COLO668 (cell line): ENCODE measurements at regions not wholly inside any gene's neighbourhood (a gene's known extent, or its start where the extent isn't known, plus 50 kb on each side); places are given as distances from the start of the nearest gene placed in this dataset.
"Not testable (repeated sequence)": the region's sequence is repeated elsewhere in the genome, so short reads cannot be mapped to it uniquely, and the experiment has no call there.

Experiments used
- DNase-seq: peaks from one replicate; lab custom pipeline; 2025; ENCODE audit not compliant: unreplicated experiment; lab: John Stamatoyannopoulos, UW

GRCh38 chr4:17246656-17247055 is 265.2 kb downstream of the QDPR start:
- no peak for DNase-seq

DNA sequence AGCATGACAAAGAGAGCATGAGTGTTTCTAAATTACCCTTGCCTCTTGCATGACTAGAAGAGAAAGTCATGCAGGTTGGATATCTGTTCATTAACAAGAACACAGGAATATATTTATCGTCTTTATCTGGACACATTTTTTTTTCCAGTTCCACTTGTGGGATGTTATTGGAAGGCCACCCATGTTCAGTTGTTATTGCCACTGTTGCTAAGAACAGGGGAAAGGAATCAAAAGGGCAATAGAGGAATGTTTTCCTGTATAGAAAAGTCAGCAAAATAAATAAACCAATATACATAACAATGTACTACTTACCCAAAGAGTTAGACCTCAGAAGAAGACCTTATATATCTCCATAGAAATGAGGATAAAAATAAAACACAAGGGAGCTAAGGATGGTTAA is 270.1 kb downstream of the QDPR start:
- DNase-seq, result no peak

DNA sequence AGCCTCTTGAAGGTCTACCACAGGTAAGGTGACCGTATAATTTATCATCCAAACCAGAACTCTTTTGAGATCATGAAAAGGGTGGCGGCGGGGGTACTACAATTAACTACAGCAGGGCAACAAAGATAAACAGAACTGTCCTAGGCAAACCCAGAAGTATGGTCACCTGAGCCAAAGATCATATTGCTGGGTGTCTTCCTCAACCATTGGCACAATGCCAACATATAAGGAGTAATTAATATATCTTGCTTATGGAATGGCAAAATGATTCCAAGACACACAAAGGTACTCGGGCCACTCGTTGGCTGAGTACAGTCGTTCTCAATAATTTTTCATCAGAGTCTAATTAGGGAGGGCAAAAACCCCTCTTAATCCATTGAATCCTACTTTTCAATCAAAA is 273.3 kb downstream of the QDPR start:
- DNase-seq, result no peak

DNA sequence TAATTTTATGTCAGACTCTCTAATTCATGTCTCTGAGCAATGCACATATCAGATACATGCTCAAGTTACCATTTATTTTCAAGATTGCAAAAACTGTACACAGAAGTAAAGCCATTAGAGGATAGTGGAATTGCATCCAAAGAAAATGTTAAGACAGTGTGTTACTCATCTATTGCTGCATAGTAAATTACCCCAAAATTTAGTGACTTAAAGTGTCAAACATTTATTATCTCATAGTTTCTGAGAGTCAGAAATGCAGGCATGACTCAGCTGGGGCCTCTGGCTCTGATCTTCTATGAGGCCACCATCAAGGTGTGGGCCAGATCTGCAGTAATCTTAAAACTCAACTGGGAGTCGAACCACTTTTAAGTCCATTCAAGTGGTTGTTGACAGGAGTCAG is 275.2 kb downstream of the QDPR start:
- DNase-seq, result no peak

DNA sequence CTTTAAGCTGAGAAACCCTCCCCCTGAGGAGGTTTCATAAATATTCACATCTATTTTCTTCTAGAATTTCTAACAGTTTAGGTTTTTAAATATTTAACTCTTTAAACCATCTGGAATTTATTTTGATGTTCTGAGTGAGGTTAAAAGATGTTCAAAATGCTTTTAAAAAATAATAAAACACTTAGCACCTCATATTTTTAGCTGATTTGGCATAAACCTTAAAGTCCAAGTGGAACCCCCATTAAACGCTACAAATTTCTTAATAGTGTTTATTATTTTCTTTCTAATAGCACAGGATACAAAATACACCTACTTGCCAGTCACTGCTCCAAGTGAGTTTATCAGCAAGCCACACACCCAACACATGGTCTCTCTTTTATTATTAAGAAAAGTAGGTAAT is 277.2 kb downstream of the QDPR start:
- DNase-seq, result no peak

GRCh38 chr4:17232566-17233253 is 279.2 kb downstream of the QDPR start:
- no peak for DNase-seq

GRCh38 chr4:17231880-17232475 is 279.9 kb downstream of the QDPR start:
- not testable (repeated sequence) for DNase-seq

DNA sequence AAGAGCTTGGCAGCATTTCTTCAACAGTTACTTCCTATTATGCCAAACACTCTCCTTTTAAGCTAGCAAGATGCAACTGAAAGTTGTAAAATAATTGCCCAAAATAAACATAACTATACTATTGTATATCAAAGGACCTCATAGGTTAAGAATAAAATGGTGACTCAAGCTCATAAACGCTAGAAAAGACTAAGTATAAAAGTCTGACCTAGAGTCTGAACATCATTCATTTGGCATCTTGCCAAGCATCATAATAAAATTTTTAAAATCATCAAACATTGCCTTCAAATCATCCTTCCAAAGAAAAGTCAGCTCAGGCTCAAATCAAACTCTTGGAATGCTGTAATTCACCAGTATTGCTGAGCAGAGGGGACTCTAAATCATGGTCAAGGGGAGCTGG is 281.2 kb downstream of the QDPR start:
- no peak for DNase-seq

GRCh38 chr4:17220816-17221215 is 291.1 kb downstream of the QDPR start:
- DNase-seq, result no peak

GRCh38 chr4:17218786-17219185 is 293.1 kb downstream of the QDPR start:
- DNase-seq, result no peak

GRCh38 chr4:17206829-17207801 is 304.8 kb downstream of the QDPR start:
- no peak for DNase-seq

DNA sequence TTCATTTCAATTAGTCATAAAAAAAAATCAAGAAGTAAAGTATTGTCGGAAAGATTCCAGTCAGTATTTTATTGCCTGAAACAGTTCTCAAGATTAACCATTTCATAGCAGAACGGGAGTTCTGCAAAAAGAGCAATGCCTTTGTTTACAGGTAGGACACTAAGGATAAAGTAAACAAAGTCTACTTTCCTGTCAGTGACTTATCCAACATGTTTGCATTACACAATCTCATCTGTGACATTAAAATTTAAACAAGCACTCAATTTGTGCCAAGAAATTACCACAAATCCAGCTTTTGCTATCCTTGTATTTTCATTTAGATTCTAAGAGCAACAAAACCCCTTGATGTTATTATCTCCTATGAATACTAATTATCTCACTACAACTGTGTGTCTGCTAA is 306.5 kb upstream of the LDB2 start:
- no peak for DNase-seq

GRCh38 chr4:17203797-17204196 is 305.4 kb upstream of the LDB2 start:
- DNase-seq, result no peak

GRCh38 chr4:17197070-17197469 is 298.6 kb upstream of the LDB2 start:
- DNase-seq, result no peak

DNA sequence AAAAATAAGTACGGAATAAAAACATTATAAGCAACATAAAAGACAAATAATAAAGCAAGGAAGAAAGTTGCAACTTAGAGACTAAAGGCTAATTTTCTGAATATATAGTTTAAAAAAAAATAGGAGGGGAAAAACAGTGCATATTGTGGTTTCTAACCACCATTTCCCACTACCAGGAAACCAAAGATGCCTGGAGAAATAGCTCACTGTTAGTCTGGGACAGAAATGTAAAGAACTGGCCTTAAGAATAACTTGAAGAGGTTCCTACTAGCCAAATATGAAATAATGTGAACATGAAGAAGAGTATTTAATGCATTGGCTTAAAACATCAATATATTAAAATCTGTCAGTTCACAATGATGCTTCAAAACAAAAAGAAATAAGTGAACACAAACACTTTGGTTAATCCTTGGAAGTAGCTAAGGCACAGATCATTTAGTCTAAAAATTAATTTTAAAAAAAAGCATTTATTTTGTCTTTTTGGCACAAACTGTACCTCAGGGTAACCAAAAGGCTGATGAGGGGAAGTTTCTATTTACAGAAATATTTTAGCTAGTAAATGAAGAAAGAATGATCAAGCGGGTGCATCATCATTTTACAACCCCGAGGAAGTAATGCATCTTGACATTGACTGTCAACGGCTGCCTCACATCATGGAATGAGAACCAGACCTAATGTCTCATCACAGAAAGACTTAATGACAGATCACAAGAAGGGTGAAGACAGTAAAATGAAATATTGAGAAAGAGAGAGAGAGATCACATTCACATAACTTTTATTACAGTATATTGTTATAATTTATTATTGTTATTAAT is 297.2 kb upstream of the LDB2 start:
- DNase-seq, result no peak

GRCh38 chr4:17194586-17194985 is 296.1 kb upstream of the LDB2 start:
- DNase-seq, result no peak

- DNase-seq, result no peak
Measured at GRCh38 chr4:17189759-17190158, 291.3 kb upstream of the LDB2 start.

DNA sequence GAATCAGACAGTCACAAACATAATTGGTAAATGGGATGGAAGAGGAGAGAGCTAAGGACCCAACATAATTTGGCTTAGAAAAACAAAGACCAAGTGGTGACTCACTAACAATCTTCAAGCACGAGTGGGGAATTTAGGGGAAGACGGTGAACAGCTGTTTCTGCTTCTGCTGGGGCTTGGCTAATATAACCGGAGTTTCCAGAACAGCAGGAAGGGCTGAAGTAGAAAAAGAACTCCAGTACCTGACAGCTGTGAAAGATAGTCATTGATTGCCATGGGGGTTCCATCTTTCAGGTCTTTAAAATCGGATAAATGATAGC is 290.9 kb upstream of the LDB2 start:
- no peak for DNase-seq

GRCh38 chr4:17188547-17189400 is 290.3 kb upstream of the LDB2 start:
- no peak for DNase-seq

- DNase-seq, result no peak
Measured at GRCh38 chr4:17188125-17188524, 289.7 kb upstream of the LDB2 start.
